ENCODE measurements at regions not wholly inside any gene's neighbourhood (a gene's known extent, or its start where the extent isn't known, plus 50 kb on each side); places are given as distances from the start of the nearest gene placed in this dataset.

GRCh38 chr16:65861131-65861731 lies 505.3 kb upstream of the CDH5 start:
- TF ChIP-seq CTCF (IDR thresholded peaks at IDR 0.05): no peak
- Mint-ChIP-seq H3K36me3 (ENCODE audit: low read depth) (peaks cover 5% of the 10 kb centered on the region), H3K9me3 (peaks cover 22% of the 10 kb centered on the region), H3K4me3 (no peak overlapping the region), H3K27me3 (ENCODE audit: low read depth, poor library complexity) (peaks cover 6% of the 10 kb centered on the region), H3K4me1 (no peaks in the 10 kb centered on the region), H3K27ac (no peak overlapping the region)
- DNase-seq: no peak

GRCh38 chr16:65855171-65856145 lies 511.0 kb upstream of the CDH5 start:
- Mint-ChIP-seq H3K36me3 (ENCODE audit: low read depth) (no peaks in the 10 kb centered on the region), H3K4me3 (no peak overlapping the region), H3K27ac (no peak overlapping the region), H3K27me3 (ENCODE audit: low read depth, poor library complexity) (peaks cover 3% of the 10 kb centered on the region), H3K4me1 (peaks cover 6% of the 10 kb centered on the region), H3K9me3 (peaks cover 21% of the 10 kb centered on the region)
- no peak for TF ChIP-seq CTCF (IDR thresholded peaks at IDR 0.05)
- no peak for DNase-seq

GRCh38 chr16:65846210-65846602 lies 520.3 kb upstream of the CDH5 start:
- Mint-ChIP-seq H3K27me3 (ENCODE audit: low read depth, poor library complexity) (no peaks in the 10 kb centered on the region), H3K9me3 (peaks cover 7% of the 10 kb centered on the region), H3K4me3 (no peak overlapping the region), H3K4me1 (peaks cover 14% of the 10 kb centered on the region), H3K27ac (no peak overlapping the region), H3K36me3 (ENCODE audit: low read depth) (no peaks in the 10 kb centered on the region)
- no peak for TF ChIP-seq CTCF (IDR thresholded peaks at IDR 0.05)
- DNase-seq: no peak

GRCh38 chr16:65845466-65846209 lies 520.9 kb upstream of the CDH5 start:
- peaks cover 7% of the 10 kb centered on the region for H3K9me3 Mint-ChIP-seq
- no peak overlapping the region for H3K4me3 Mint-ChIP-seq
- no peak overlapping the region for H3K27ac Mint-ChIP-seq
- no peak for TF ChIP-seq CTCF (IDR thresholded peaks at IDR 0.05)
- no peaks in the 10 kb centered on the region for H3K27me3 Mint-ChIP-seq (ENCODE audit: low read depth, poor library complexity)
- peaks cover 14% of the 10 kb centered on the region for H3K4me1 Mint-ChIP-seq
- no peaks in the 10 kb centered on the region for H3K36me3 Mint-ChIP-seq (ENCODE audit: low read depth)
- DNase-seq: no peak

- no peak for TF ChIP-seq CTCF (IDR thresholded peaks at IDR 0.05)
- no peak for DNase-seq
- H3K4me1 Mint-ChIP-seq: peaks cover 14% of the 10 kb centered on the region
- H3K4me3 Mint-ChIP-seq: no peak overlapping the region
- no peaks in the 10 kb centered on the region for H3K36me3 Mint-ChIP-seq (ENCODE audit: low read depth)
- no peaks in the 10 kb centered on the region for H3K27me3 Mint-ChIP-seq (ENCODE audit: low read depth, poor library complexity)
- peaks cover 4% of the 10 kb centered on the region for H3K9me3 Mint-ChIP-seq
- no peak overlapping the region for H3K27ac Mint-ChIP-seq
Observed at GRCh38 chr16:65843941-65844340, 522.5 kb upstream of the CDH5 start.
